Progenitor cell of endocrine pancreas (in vitro differentiated cells): ENCODE measurements at regions not wholly inside any gene's neighbourhood (a gene's known extent, or its start where the extent isn't known, plus 50 kb on each side); places are given as distances from the start of the nearest gene placed in this dataset.

Experiments
- DNase-seq: peaks from one replicate; pipeline ENCODE4 v3.0.0; 2021; ENCODE audit warnings: low spot score; ENCODE audit not compliant: unreplicated experiment
- H3K27ac Mint-ChIP-seq: 2 replicates; pipeline ENCODE4 v1.8.0; 2021; ENCODE audit warnings: mild to moderate bottlenecking, moderate library complexity, mixed read lengths
- H3K27me3 Mint-ChIP-seq: 2 replicates; pipeline ENCODE4 v1.8.0; 2021; ENCODE audit warnings: mixed read lengths
- H3K36me3 Mint-ChIP-seq: 2 replicates; pipeline ENCODE4 v1.8.0; 2022; ENCODE audit warnings: mixed read lengths; ENCODE audit not compliant: insufficient read depth
- H3K4me1 Mint-ChIP-seq: 2 replicates; pipeline ENCODE4 v1.8.0; 2021; ENCODE audit warnings: low read depth, mixed read lengths
- H3K4me3 Mint-ChIP-seq: 2 replicates; pipeline ENCODE4 v1.8.0; 2021; ENCODE audit warnings: low read depth, mild to moderate bottlenecking, moderate library complexity, mixed read lengths
- H3K9me3 Mint-ChIP-seq: 2 replicates; pipeline ENCODE4 v1.8.0; 2021; ENCODE audit warnings: low read depth, mixed read lengths
- CTCF ChIP-seq: fragments of 200-600 bp; sonication (generic); IDR thresholded peaks from one replicate; pipeline ENCODE4 v1.5.0; 2021; ENCODE audit warnings: antibody characterized with exemption, mild to moderate bottlenecking; ENCODE audit not compliant: unreplicated experiment

- H3K4me3 Mint-ChIP-seq: no peak overlapping the region
- H3K9me3 Mint-ChIP-seq: peaks cover 7% of the 10 kb centered on the region
- no peak for DNase-seq
- peaks cover 19% of the 10 kb centered on the region for H3K27me3 Mint-ChIP-seq
- no peaks in the 10 kb centered on the region for H3K36me3 Mint-ChIP-seq
- no peaks in the 10 kb centered on the region for H3K4me1 Mint-ChIP-seq
- TF ChIP-seq CTCF: no peak
- H3K27ac Mint-ChIP-seq: no peak overlapping the region
Measured at GRCh38 chr2:7524195-7524594, 607.0 kb downstream of the RNF144A start.

- H3K36me3 Mint-ChIP-seq: no peaks in the 10 kb centered on the region
- H3K27ac Mint-ChIP-seq: no peak overlapping the region
- H3K9me3 Mint-ChIP-seq: peaks cover 7% of the 10 kb centered on the region
- H3K4me1 Mint-ChIP-seq: no peaks in the 10 kb centered on the region
- H3K4me3 Mint-ChIP-seq: no peak overlapping the region
- no peak for TF ChIP-seq CTCF
- DNase-seq: no peak
- peaks cover 15% of the 10 kb centered on the region for H3K27me3 Mint-ChIP-seq
Measured at GRCh38 chr2:7525746-7526145, 608.5 kb downstream of the RNF144A start.

- no peak for DNase-seq
- Mint-ChIP-seq H3K27ac (no peak overlapping the region), H3K36me3 (no peaks in the 10 kb centered on the region), H3K27me3 (peaks cover 9% of the 10 kb centered on the region), H3K9me3 (peaks cover 17% of the 10 kb centered on the region), H3K4me1 (no peaks in the 10 kb centered on the region), H3K4me3 (no peak overlapping the region)
- no peak for TF ChIP-seq CTCF
Measured at GRCh38 chr2:7527165-7527722, 610.0 kb downstream of the RNF144A start.

GRCh38 chr2:7530001-7530400, 612.8 kb downstream of the RNF144A start:
- Mint-ChIP-seq H3K36me3 (no peaks in the 10 kb centered on the region), H3K27me3 (no peaks in the 10 kb centered on the region), H3K4me1 (no peaks in the 10 kb centered on the region), H3K27ac (no peak overlapping the region), H3K4me3 (no peak overlapping the region), H3K9me3 (peaks cover 21% of the 10 kb centered on the region)
- no peak for DNase-seq
- TF ChIP-seq CTCF: no peak

GRCh38 chr2:7539077-7539476, 621.9 kb downstream of the RNF144A start:
- H3K4me3 Mint-ChIP-seq: no peak overlapping the region
- no peaks in the 10 kb centered on the region for H3K27me3 Mint-ChIP-seq
- DNase-seq: no peak
- H3K36me3 Mint-ChIP-seq: no peaks in the 10 kb centered on the region
- no peak for TF ChIP-seq CTCF
- peaks cover 6% of the 10 kb centered on the region for H3K4me1 Mint-ChIP-seq
- no peak overlapping the region for H3K27ac Mint-ChIP-seq
- H3K9me3 Mint-ChIP-seq: peaks cover 15% of the 10 kb centered on the region
